ENCODE measurements at regions not wholly inside any gene's neighbourhood (a gene's known extent, or its start where the extent isn't known, plus 50 kb on each side); places are given as distances from the start of the nearest gene placed in this dataset.

DNA sequence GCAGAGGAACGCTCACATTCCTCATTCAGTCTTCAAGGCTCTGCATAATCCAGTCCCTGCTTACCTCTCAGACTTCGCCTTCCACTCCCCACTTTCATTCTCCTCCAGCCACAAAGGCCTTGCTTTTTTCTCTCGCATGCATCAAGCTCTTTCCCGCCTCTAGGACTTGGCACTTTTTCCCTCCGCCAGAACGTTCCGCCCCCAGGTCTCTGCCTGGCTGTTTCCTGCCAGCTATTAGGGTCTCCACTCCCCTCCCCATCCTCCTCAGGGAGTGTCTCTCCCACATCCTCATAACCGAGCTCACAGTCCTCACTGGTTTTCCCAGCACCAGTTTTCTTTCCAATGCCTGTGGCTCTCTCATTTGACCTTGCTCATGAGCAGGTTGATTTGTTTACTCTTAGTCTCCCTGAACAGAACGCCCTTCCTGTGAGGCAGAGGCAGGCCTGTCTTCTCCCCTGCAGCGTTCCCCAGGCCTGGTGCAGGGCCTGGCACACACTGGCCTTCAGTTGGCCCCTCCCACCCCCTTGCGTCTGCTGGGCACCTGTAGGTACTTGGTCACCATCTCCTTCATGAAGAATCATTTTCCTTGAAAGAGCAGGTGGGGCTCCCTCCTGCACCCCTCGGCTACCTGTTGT lies 75.2 kb downstream of the RTL6 start:
- H3K79me2 ChIP-seq (ENCODE audit: control insufficient read depth, insufficient read depth, low read length), result no peaks in the 10 kb centered on the region
- TF ChIP-seq, protein P1, sequence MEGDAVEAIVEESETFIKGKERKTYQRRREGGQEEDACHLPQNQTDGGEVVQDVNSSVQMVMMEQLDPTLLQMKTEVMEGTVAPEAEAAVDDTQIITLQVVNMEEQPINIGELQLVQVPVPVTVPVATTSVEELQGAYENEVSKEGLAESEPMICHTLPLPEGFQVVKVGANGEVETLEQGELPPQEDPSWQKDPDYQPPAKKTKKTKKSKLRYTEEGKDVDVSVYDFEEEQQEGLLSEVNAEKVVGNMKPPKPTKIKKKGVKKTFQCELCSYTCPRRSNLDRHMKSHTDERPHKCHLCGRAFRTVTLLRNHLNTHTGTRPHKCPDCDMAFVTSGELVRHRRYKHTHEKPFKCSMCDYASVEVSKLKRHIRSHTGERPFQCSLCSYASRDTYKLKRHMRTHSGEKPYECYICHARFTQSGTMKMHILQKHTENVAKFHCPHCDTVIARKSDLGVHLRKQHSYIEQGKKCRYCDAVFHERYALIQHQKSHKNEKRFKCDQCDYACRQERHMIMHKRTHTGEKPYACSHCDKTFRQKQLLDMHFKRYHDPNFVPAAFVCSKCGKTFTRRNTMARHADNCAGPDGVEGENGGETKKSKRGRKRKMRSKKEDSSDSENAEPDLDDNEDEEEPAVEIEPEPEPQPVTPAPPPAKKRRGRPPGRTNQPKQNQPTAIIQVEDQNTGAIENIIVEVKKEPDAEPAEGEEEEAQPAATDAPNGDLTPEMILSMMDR (conservative IDR thresholded peaks at IDR 0.05 in 1 of 2, IDR thresholded peaks at IDR 0.05 in 1 of 2; ENCODE audit: low read depth in 1 of 2, low read length in 2 of 2), result no peak
- TF ChIP-seq EZH2 (IDR thresholded peaks at IDR 0.05; ENCODE audit: low read length, missing control alignments), result no peak
- H3K36me3 ChIP-seq (ENCODE audit: control insufficient read depth, insufficient read depth, low read length), result no peaks in the 10 kb centered on the region
- no peak overlapping the region for H3K4me3 ChIP-seq (replicated peaks in 1 of 4; ENCODE audit: control extremely low read depth in 1 of 4, insufficient read depth in 1 of 4, low read depth in 3 of 4, low read length in 4 of 4)
- H3K9ac ChIP-seq (ENCODE audit: insufficient read depth, low read length), result no peak overlapping the region
- H3K9me3 ChIP-seq (ENCODE audit: control insufficient read depth, insufficient read depth, low read depth, low read length), result no peaks in the 10 kb centered on the region
- H3K27me3 ChIP-seq (ENCODE audit: control insufficient read depth, insufficient read depth, low read length), result peaks cover 3% of the 10 kb centered on the region
- H3K4me1 ChIP-seq (ENCODE audit: control insufficient read depth, extremely low read depth, insufficient read depth, low read length), result no peaks in the 10 kb centered on the region
- H4K20me1 ChIP-seq (ENCODE audit: control insufficient read depth, extremely low read depth, insufficient read depth, low read length), result no peaks in the 10 kb centered on the region
- no peak overlapping the region for H3K4me2 ChIP-seq (ENCODE audit: extremely low read depth, insufficient read depth, low read length)
- no peak overlapping the region for H3K27ac ChIP-seq (ENCODE audit: insufficient read depth, low read length)
- no peak overlapping the region for H2AFZ ChIP-seq (ENCODE audit: low read length)
- DNase-seq (ENCODE audit: low read depth in 2 of 2), result no peak

DNA sequence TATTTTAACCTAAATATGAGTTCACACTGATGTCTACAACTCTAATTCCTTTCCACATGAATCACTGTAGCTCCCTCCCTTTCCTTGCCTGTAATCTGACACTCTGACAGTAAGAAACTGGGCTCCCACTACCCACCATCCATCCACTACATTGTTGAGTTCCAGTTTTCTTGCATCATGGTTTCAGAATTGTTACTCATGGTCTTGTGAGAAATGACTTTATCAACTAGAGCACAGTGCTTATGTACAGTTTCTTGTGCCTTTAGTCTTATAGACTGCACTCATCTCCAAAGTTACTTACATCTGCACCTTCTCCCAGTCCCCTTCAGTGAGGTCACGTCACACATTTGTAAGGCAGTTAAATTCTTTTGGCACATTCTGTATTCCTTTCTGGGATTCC lies 78.6 kb downstream of the RTL6 start:
- no peaks in the 10 kb centered on the region for H4K20me1 ChIP-seq (ENCODE audit: control insufficient read depth, extremely low read depth, insufficient read depth, low read length)
- H3K4me2 ChIP-seq (ENCODE audit: extremely low read depth, insufficient read depth, low read length), result no peak overlapping the region
- DNase-seq (ENCODE audit: low read depth in 2 of 2), result peak; percentile 26 to 46
- H2AFZ ChIP-seq (ENCODE audit: low read length), result no peak overlapping the region
- no peaks in the 10 kb centered on the region for H3K4me1 ChIP-seq (ENCODE audit: control insufficient read depth, extremely low read depth, insufficient read depth, low read length)
- H3K79me2 ChIP-seq (ENCODE audit: control insufficient read depth, insufficient read depth, low read length), result no peaks in the 10 kb centered on the region
- no peak overlapping the region for H3K9ac ChIP-seq (ENCODE audit: insufficient read depth, low read length)
- no peaks in the 10 kb centered on the region for H3K36me3 ChIP-seq (ENCODE audit: control insufficient read depth, insufficient read depth, low read length)
- no peaks in the 10 kb centered on the region for H3K9me3 ChIP-seq (ENCODE audit: control insufficient read depth, insufficient read depth, low read depth, low read length)
- H3K27me3 ChIP-seq (ENCODE audit: control insufficient read depth, insufficient read depth, low read length), result peaks cover 3% of the 10 kb centered on the region
- no peak for TF ChIP-seq EZH2 (IDR thresholded peaks at IDR 0.05; ENCODE audit: low read length, missing control alignments)
- TF ChIP-seq, protein P1 (conservative IDR thresholded peaks at IDR 0.05 in 1 of 2, IDR thresholded peaks at IDR 0.05 in 1 of 2; ENCODE audit: low read depth in 1 of 2, low read length in 2 of 2), result no peak
- no peak overlapping the region for H3K4me3 ChIP-seq (replicated peaks in 1 of 4; ENCODE audit: control extremely low read depth in 1 of 4, insufficient read depth in 1 of 4, low read depth in 3 of 4, low read length in 4 of 4)
- no peak overlapping the region for H3K27ac ChIP-seq (ENCODE audit: insufficient read depth, low read length)

DNA sequence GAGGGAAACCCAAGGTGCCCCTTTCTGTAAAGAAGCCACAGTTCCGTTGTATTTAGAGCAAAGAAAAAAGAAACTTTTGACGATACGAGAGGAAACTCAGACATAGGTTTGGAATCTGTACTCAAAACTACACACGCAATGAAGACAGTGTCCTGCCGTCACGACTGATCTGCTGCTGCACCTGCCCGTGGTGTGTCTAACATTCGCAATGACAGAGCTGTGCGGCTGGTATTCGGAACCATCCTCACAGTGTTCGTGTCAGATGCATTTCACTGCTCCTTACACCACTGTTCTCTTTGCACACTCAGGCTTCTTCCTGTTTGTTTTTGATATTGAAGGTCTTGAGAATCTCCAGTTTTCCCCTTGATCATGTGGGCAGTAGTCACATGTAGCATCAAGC lies 84.8 kb downstream of the RTL6 start:
- no peak overlapping the region for H3K4me2 ChIP-seq (ENCODE audit: extremely low read depth, insufficient read depth, low read length)

More for the DNA sequence above, 84.8 kb downstream of the RTL6 start:
- Histone ChIP-seq H3K9me3 (ENCODE audit: control insufficient read depth, insufficient read depth, low read depth, low read length) (no peaks in the 10 kb centered on the region), H3K79me2 (ENCODE audit: control insufficient read depth, insufficient read depth, low read length) (no peaks in the 10 kb centered on the region), H3K4me3 (replicated peaks in 1 of 4; ENCODE audit: control extremely low read depth in 1 of 4, insufficient read depth in 1 of 4, low read depth in 3 of 4, low read length in 4 of 4) (no peak overlapping the region), H3K36me3 (ENCODE audit: control insufficient read depth, insufficient read depth, low read length) (no peaks in the 10 kb centered on the region), H4K20me1 (ENCODE audit: control insufficient read depth, extremely low read depth, insufficient read depth, low read length) (no peaks in the 10 kb centered on the region), H3K9ac (ENCODE audit: insufficient read depth, low read length) (no peak overlapping the region), H2AFZ (ENCODE audit: low read length) (no peak overlapping the region), H3K4me1 (ENCODE audit: control insufficient read depth, extremely low read depth, insufficient read depth, low read length) (no peaks in the 10 kb centered on the region), H3K27me3 (ENCODE audit: control insufficient read depth, insufficient read depth, low read length) (no peaks in the 10 kb centered on the region), H3K27ac (ENCODE audit: insufficient read depth, low read length) (no peak overlapping the region)
- TF ChIP-seq EZH2 (IDR thresholded peaks at IDR 0.05; ENCODE audit: low read length, missing control alignments), result no peak
- TF ChIP-seq, protein P1 (conservative IDR thresholded peaks at IDR 0.05 in 1 of 2, IDR thresholded peaks at IDR 0.05 in 1 of 2; ENCODE audit: low read depth in 1 of 2, low read length in 2 of 2), result no peak
- no peak for DNase-seq (ENCODE audit: low read depth in 2 of 2)
